HUES48 (cell line): ENCODE measurements at regions not wholly inside any gene's neighbourhood (a gene's known extent, or its start where the extent isn't known, plus 50 kb on each side); places are given as distances from the start of the nearest gene placed in this dataset.

Experiments
- H3K27ac ChIP-seq: one replicate; pipeline ENCODE4 v1.7.0; 2013; ENCODE audit warnings: low read depth, low read length, inconsistent platforms
- H3K27me3 ChIP-seq: 2 replicates; pipeline ENCODE4 v1.6.1; 2013; ENCODE audit warnings: mild to moderate bottlenecking, low read length; ENCODE audit not compliant: control insufficient read depth, insufficient read depth
- H3K36me3 ChIP-seq: 2 replicates; pipeline ENCODE4 v1.6.1; 2013; ENCODE audit warnings: low read length; ENCODE audit not compliant: control insufficient read depth, insufficient read depth
- H3K4me1 ChIP-seq: 2 replicates; pipeline ENCODE4 v1.6.1; 2013; ENCODE audit warnings: mild to moderate bottlenecking, low read length; ENCODE audit not compliant: control insufficient read depth, insufficient read depth
- H3K4me3 ChIP-seq: 2 replicates; pipeline ENCODE4 v1.5.1; 2013; ENCODE audit warnings: mild to moderate bottlenecking, low read depth, low read length
- H3K9ac ChIP-seq: 2 replicates; pipeline ENCODE4 v1.6.1; 2013; ENCODE audit warnings: mild to moderate bottlenecking, low read depth, low read length, moderate library complexity
- H3K9me3 ChIP-seq: 2 replicates; pipeline ENCODE4 v1.6.1; 2013; ENCODE audit warnings: low read length; ENCODE audit not compliant: control insufficient read depth, insufficient read depth

DNA sequence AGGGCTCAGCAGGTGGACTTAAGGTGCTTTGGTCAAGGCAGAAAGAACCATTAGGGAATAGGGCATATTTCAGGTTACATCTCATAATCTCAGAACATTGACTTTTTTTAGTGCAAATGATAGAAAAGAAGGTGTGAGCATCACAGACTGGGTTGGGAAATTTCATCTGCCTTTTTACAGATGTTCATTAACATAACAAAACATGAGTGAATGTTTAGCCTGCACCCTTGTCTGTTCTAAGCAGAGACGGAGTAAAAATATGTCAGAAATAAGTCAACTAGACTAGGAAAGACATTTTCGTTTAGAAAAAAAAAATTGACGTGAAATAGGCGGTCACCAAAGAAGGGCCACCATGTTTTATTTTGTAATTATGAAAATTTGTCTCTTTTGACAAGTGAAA lies 127.5 kb upstream of the CDH13 start:
- Histone ChIP-seq H3K9ac (no peak overlapping the region), H3K4me3 (no peak overlapping the region), H3K4me1 (0 out of 2 replicates have a peak, but pooled peaks cover 5% of the 10 kb centered on the region), H3K27ac (no peak overlapping the region), H3K9me3 (no peaks in the 10 kb centered on the region), H3K36me3 (no peaks in the 10 kb centered on the region), H3K27me3 (no peaks in the 10 kb centered on the region)

DNA sequence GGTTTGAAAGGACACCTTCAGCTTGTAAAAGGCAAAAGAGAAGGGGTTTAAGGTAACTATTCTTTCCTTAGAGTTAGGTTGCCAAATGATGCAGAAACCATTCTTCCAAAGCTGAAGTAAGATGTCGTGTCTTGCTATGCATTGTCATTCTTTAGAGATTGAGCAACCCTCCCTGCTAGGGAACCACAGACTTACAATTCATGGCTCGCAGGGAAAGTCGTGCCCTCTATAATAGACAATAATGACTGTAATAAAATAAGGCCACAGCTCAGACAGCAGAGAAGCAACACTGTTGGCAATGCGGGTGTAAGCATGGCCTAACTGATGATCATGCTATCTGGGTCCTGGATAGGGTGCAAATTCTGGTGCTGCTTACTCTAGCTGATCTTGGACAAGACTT lies 129.6 kb upstream of the CDH13 start:
- H3K27ac ChIP-seq, result no peak overlapping the region
- no peaks in the 10 kb centered on the region for H3K27me3 ChIP-seq
- H3K36me3 ChIP-seq, result no peaks in the 10 kb centered on the region
- H3K9ac ChIP-seq, result no peak overlapping the region
- H3K4me1 ChIP-seq, result 0 out of 2 replicates have a peak, but pooled peaks cover 5% of the 10 kb centered on the region
- no peak overlapping the region for H3K4me3 ChIP-seq
- no peaks in the 10 kb centered on the region for H3K9me3 ChIP-seq

DNA sequence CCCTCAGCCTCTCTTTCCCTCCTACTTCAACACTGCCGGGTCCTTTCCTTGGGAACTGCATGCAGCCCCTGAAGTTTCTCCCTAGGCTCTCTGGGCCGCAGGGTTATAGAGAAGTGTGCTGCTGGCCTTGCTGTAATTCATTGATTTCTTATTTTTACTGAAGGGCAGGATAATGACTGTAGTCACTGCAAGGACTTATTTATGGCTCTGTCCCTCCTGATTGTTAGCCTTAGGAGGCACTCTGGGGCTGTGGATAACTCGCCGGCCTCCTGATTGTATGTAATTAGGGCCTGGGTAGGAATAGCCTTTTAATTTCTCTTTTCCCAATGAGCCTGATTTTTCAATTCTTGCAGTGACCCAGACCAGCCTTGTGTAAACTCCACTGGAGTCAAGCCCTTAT lies 138.3 kb upstream of the CDH13 start:
- H3K9me3 ChIP-seq, result no peaks in the 10 kb centered on the region
- no peaks in the 10 kb centered on the region for H3K36me3 ChIP-seq
- H3K27me3 ChIP-seq, result no peaks in the 10 kb centered on the region
- H3K4me1 ChIP-seq, result no peaks in the 10 kb centered on the region
- H3K9ac ChIP-seq, result no peak overlapping the region
- no peak overlapping the region for H3K4me3 ChIP-seq
- H3K27ac ChIP-seq, result no peak overlapping the region

DNA sequence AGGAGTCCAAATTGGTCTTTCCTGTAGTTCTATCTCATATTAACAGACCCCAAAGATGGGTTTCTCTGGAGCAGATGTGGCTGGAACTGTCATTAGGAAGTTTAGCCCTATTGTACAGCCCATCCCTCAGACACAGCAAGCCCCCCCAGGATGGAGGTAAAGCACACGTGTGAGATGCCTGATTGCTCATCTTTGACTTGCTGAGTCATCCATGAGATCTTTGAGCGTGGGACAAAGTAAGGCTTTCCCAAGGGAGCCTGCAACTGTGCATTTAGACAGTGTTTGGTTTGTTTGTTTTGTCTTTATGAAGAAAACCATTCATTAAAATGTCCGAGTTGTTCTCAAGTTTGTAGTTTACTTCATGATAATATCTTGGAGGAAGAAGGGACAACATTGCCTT lies 145.3 kb upstream of the CDH13 start:
- Histone ChIP-seq H3K27me3 (no peaks in the 10 kb centered on the region), H3K9ac (no peak overlapping the region), H3K9me3 (no peaks in the 10 kb centered on the region), H3K27ac (no peak overlapping the region), H3K4me3 (no peak overlapping the region), H3K4me1 (no peaks in the 10 kb centered on the region), H3K36me3 (no peaks in the 10 kb centered on the region)

DNA sequence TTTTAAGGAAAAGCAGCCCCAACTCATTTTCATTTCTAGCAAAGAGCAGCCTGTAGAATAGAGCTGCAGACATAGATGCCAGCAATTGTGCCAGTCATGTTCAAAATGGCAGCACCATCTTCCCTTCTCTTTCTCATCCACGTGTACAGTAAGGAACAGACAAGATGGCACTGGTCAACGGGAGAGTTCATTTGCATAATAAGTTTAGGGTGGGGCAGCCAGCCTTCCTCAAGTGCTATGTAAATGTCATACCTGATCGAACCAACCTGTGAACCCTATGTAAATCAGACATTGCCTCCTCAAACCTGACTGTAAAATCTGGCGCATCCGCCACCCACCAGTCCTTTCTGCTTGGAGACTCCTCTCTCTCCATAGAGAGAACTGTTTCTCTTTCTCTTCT lies 150.0 kb upstream of the CDH13 start:
- no peak overlapping the region for H3K27ac ChIP-seq
- no peaks in the 10 kb centered on the region; the same call in 1 of the 2 replicates for H3K4me1 ChIP-seq
- H3K9ac ChIP-seq, result no peak overlapping the region
- H3K27me3 ChIP-seq, result no peaks in the 10 kb centered on the region
- H3K4me3 ChIP-seq, result no peak overlapping the region
- no peaks in the 10 kb centered on the region for H3K36me3 ChIP-seq
- H3K9me3 ChIP-seq, result no peaks in the 10 kb centered on the region; the same call in 1 of the 2 replicates

DNA sequence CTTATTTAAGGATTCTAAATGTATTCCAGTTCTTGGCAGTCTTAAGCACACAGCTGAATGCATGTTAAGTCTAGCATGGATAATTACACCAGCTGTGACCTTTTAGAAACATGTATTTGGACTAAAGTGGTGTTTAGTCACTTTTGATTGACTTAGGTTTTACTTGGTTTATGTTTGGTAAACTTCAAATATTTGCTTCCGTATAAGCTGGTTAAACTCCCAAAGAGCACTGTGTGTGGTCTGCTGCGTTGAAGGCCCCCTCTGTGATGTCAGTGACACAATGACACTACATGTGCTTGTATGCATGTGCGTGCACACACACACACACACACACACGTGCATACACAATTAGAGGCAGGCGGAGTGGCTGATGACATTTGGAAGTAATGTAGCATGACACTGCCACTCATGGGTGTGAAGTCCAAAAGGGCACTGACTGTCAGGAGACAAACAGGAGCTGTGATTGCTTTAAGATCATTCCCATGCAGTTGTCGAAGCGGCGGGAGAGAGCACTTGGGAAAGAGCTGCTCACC lies 156.1 kb upstream of the CDH13 start:
- Histone ChIP-seq H3K27ac (no peak overlapping the region), H3K4me3 (no peak overlapping the region), H3K4me1 (no peaks in the 10 kb centered on the region; the same call in 1 of the 2 replicates)

DNA sequence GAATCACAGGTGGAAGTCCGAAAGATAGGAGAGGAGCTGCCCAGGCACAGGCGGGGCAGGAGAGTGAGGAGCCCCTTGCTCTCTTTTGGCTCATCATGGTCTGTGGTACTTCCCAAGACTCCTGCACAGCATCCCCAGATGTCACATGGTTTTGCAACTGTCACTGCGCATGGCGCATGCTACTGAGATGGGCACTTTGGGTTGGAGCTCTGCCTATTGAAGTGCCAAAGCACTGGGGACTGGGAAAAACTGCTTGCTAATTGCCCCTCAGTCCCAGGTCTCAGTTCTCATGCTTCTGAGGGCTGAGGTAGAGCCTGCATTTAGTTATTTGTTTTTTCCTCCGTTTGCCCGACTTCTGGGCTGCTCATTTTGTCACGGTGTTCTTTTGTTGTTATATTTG lies 156.8 kb upstream of the CDH13 start:
- no peak overlapping the region for H3K9ac ChIP-seq
- H3K4me3 ChIP-seq, result no peak overlapping the region
- no peaks in the 10 kb centered on the region for H3K4me1 ChIP-seq
- no peaks in the 10 kb centered on the region for H3K36me3 ChIP-seq
- H3K9me3 ChIP-seq, result no peaks in the 10 kb centered on the region; the same call in 1 of the 2 replicates
- no peak overlapping the region for H3K27ac ChIP-seq
- H3K27me3 ChIP-seq, result no peaks in the 10 kb centered on the region

More for the DNA sequence above, 156.1 kb upstream of the CDH13 start:
- no peak overlapping the region for H3K9ac ChIP-seq
- no peaks in the 10 kb centered on the region for H3K27me3 ChIP-seq
- H3K36me3 ChIP-seq, result no peaks in the 10 kb centered on the region
- no peaks in the 10 kb centered on the region; the same call in 1 of the 2 replicates for H3K9me3 ChIP-seq

DNA sequence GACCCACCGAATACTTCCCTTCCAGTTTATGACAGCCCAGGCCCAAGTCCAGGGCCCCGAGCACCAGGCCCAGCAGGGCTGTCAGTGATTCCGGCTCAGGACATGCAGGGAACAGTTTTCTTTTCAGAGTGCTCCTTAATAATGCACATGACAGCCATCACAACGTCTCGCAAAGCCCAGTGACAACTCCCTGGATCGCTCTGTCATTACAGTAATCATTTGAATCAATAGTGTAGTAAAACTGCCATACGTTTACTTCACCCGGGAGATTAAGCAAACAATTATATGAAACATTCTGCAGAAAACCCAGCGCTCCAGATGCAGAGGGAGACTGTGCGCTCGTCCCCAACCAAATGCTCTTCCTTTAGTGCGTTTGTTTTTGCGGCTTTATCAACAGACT lies 162.6 kb upstream of the CDH13 start:
- H3K27me3 ChIP-seq, result no peaks in the 10 kb centered on the region

DNA sequence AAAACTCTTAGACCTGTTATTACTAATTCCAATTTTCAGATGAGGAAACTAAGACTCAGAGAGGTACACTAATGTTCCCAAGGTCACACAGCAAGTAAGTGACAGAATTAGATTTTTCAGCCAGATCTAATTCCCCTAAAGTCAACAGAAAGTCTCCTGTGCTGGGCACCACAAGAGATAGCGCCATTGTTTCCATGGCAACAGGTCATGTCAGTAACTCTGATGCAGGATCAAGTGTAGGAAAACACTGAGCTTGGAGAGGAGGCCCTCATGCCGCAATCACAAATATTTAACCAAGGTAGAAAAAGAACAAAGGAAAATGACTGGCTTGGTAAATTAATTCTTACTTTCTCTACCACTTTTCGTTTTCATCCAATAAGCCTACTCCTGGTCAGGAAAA lies 166.0 kb upstream of the CDH13 start:
- Histone ChIP-seq H3K9me3 (no peaks in the 10 kb centered on the region), H3K9ac (no peak overlapping the region), H3K4me3 (no peak overlapping the region), H3K4me1 (no peaks in the 10 kb centered on the region), H3K36me3 (no peaks in the 10 kb centered on the region), H3K27ac (no peak overlapping the region), H3K27me3 (no peaks in the 10 kb centered on the region)

More for the DNA sequence above, 162.6 kb upstream of the CDH13 start:
- Histone ChIP-seq H3K27ac (no peak overlapping the region), H3K9ac (no peak overlapping the region), H3K4me1 (no peaks in the 10 kb centered on the region), H3K36me3 (no peaks in the 10 kb centered on the region), H3K9me3 (no peaks in the 10 kb centered on the region), H3K4me3 (no peak overlapping the region)

DNA sequence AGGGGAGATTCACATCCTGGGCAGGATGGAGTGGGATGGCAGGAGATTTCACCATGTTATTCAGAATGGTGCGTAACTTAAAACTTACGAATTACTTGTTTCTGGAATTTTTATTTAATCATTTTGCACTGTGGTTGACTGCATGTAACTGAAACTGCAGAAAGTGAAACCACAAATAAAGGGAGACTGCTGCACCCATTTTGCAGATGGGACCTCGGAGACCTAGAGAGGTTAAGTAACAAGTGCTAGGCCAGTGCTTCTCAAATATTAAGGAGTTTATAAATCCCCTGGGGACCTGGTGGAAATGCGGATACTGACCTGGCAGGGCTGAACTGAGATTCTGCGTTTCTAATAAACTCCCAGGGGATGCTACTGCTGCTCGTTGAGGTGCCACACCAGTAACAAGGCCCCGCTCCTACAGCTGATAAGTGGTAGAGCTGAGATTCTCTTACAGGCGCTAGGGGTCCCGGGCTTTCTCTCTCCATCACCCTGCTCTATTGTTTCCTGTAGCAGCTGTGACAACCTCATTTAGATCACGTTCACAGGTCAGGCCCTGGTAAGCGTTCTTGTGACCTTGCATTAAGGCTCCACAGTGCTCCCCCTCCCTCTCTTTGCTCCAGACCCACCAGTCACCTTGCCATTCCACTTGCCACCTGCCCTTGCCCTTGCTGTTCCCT lies 167.1 kb upstream of the CDH13 start:
- Histone ChIP-seq H3K27me3 (no peaks in the 10 kb centered on the region), H3K4me3 (no peak overlapping the region), H3K9me3 (no peaks in the 10 kb centered on the region), H3K9ac (no peak overlapping the region), H3K36me3 (no peaks in the 10 kb centered on the region), H3K4me1 (no peaks in the 10 kb centered on the region), H3K27ac (no peak overlapping the region)

DNA sequence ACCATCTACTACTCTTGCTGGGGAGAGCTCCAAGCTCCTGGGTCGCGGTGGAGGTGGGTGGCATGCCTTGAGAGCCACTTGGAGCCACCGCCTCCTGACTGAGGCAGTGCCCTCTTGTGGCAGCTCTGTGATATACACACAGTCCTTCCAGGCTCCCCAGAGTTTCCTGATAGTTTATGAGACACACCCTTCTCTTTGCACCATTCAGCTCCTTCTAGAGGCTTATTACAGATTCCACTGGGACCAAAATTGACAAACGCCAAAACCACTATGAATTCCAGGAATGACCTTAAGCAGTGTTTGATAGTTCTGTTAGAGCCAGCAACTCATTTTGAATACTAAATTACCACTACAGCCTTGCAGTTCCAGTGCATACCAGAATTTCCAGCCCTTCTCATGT lies 170.1 kb upstream of the CDH13 start:
- Histone ChIP-seq H3K9ac (no peak overlapping the region), H3K27ac (no peak overlapping the region)

More for the DNA sequence above, 170.1 kb upstream of the CDH13 start:
- Histone ChIP-seq H3K36me3 (no peaks in the 10 kb centered on the region), H3K9me3 (no peaks in the 10 kb centered on the region), H3K4me3 (no peak overlapping the region), H3K27me3 (no peaks in the 10 kb centered on the region), H3K4me1 (no peaks in the 10 kb centered on the region)
